ENCODE measurements at regions not wholly inside any gene's neighbourhood (a gene's known extent, or its start where the extent isn't known, plus 50 kb on each side); places are given as distances from the start of the nearest gene placed in this dataset.

DNA sequence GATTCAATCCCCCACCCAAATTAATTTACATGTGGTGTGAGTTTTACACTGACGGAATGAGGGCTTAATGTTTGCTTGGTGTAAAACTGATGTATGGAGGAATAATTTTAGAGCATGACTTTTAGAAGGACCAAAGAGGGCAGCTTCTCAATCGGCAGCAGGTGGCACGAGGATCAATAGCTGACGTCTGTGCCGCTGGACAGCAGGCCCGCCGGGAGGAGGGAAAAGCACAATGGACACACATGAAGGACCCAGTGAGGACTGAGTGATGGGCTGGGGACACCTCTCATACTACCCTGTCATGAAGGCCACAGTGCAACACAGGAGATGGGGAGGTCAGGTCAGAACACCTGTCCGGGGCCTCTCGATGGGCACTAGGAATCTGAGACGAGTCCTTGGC, 61.4 kb upstream of the NSMCE3 start:
- Histone ChIP-seq H3K4me3 (no peak overlapping the region), H3K27me3 (no peaks in the 10 kb centered on the region), H3K36me3 (no peaks in the 10 kb centered on the region), H3K27ac (no peak overlapping the region), H3K4me1 (no peaks in the 10 kb centered on the region), H3K9me3 (peaks cover 0 to 5% (median 2%) of the 10 kb centered on the region in 3 donors)
- intact Hi-C loops (cut with DNase I; ENCODE audit: low total_unique reads) = no loop called here
- no peak for DNase-seq
- TF ChIP-seq, protein P1, sequence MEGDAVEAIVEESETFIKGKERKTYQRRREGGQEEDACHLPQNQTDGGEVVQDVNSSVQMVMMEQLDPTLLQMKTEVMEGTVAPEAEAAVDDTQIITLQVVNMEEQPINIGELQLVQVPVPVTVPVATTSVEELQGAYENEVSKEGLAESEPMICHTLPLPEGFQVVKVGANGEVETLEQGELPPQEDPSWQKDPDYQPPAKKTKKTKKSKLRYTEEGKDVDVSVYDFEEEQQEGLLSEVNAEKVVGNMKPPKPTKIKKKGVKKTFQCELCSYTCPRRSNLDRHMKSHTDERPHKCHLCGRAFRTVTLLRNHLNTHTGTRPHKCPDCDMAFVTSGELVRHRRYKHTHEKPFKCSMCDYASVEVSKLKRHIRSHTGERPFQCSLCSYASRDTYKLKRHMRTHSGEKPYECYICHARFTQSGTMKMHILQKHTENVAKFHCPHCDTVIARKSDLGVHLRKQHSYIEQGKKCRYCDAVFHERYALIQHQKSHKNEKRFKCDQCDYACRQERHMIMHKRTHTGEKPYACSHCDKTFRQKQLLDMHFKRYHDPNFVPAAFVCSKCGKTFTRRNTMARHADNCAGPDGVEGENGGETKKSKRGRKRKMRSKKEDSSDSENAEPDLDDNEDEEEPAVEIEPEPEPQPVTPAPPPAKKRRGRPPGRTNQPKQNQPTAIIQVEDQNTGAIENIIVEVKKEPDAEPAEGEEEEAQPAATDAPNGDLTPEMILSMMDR (IDR thresholded peaks at IDR 0.05) = no peak

DNA sequence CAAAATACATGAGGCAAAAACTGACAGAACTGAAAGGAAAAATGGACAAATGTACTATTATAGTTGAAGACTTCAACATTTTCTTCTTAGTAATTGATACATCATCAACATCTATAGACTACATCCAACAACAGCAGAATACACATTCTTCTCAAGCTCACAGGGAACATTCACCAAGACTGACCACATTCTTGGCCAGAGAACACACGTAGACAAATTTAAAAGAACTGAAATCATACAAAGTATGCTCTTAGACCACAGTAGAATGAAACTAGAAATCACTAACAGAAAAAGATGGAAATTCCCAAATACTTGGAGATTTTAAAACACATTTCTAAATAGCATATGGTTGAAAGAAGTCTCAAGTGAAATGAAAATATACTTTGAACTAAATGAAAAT, 55.1 kb upstream of the NSMCE3 start:
- Histone ChIP-seq H3K4me3 (no peak overlapping the region), H3K36me3 (no peaks in the 10 kb centered on the region), H3K4me1 (no peaks in the 10 kb centered on the region), H3K27ac (no peak overlapping the region), H3K9me3 (peaks cover 0 to 6% (median 5%) of the 10 kb centered on the region in 3 donors), H3K27me3 (no peaks in the 10 kb centered on the region)
- TF ChIP-seq, protein P1 (IDR thresholded peaks at IDR 0.05) = no peak
- no peak for DNase-seq
- intact Hi-C loops (cut with DNase I; ENCODE audit: low total_unique reads) = no loop called here

DNA sequence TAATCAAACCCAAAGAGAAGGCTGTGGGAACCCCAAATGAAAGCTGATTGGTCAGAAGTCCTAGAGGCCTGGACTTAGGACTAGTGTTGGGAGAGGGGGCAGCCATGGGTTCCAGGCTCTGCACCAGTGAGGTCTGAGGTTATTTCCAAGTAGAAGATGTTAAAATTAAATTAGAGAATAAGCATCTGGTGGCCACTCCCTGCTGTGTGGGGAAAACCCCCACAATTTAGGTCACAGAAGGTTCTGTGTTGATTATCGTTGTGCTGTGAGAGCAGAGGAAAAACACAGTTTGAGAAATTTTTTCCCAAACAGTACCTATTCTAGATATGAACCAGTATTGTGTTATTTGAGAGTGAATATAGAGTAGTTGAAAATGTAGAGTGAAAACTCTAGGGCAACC, 53.9 kb upstream of the NSMCE3 start:
- H3K4me3 ChIP-seq = no peak overlapping the region
- no peaks in the 10 kb centered on the region for H3K4me1 ChIP-seq
- H3K36me3 ChIP-seq = no peaks in the 10 kb centered on the region
- intact Hi-C loops (cut with DNase I; ENCODE audit: low total_unique reads) = no loop called here
- no peaks in the 10 kb centered on the region for H3K27me3 ChIP-seq
- TF ChIP-seq, protein P1 (IDR thresholded peaks at IDR 0.05) = no peak
- H3K9me3 ChIP-seq = peaks cover 0 to 6% (median 5%) of the 10 kb centered on the region in 3 donors
- no peak overlapping the region for H3K27ac ChIP-seq
- no peak for DNase-seq

DNA sequence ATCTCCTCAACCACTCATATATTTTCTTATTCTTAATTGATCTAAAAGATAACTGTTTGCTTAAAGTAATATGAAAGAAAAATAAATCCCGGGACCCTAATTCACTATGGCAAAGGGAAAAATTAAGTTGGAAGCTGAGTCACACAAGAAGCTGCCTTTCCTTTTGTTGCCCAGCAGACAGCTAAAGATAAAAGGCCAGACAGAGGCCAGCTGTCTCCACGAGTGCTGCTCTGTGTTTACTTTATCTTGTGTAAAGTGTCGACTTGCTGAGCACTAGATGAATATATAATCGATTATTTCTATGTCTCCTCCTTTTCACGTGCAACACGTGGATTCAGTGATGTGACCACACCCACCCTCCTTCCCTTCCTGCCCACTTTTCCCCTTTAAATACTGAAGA, 52.8 kb upstream of the NSMCE3 start:
- H3K27ac ChIP-seq = no peak overlapping the region

DNA sequence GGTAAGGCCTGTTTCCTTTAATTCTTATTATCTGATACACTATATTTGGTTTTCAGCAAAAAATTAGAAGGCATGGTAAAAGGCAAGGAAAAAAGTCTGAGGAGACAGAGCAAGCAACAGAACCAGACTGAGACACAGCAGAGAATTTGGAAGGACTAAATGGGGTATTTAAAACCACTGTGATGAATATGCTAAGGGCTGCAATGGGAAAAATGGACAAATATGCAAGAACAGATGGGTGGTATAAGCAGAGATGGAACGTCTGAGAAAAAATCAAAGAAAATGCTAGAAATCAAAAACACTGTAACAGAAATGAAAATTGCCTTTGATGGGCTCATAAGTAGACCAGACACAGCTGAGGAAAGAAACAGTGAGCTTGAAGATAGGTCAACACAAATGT, 50.8 kb upstream of the NSMCE3 start:
- no peak for DNase-seq
- intact Hi-C loops (cut with DNase I; ENCODE audit: low total_unique reads) = no loop called here
- Histone ChIP-seq H3K4me3 (no peak overlapping the region), H3K4me1 (no peaks in the 10 kb centered on the region), H3K27ac (no peak overlapping the region), H3K9me3 (no peaks in the 10 kb centered on the region), H3K36me3 (no peaks in the 10 kb centered on the region), H3K27me3 (no peaks in the 10 kb centered on the region)
- TF ChIP-seq, protein P1 (IDR thresholded peaks at IDR 0.05) = no peak

More for the DNA sequence above, 52.8 kb upstream of the NSMCE3 start:
- Histone ChIP-seq H3K9me3 (peaks cover 0 to 6% (median 4%) of the 10 kb centered on the region in 3 donors), H3K36me3 (no peaks in the 10 kb centered on the region), H3K4me1 (no peaks in the 10 kb centered on the region), H3K27me3 (no peaks in the 10 kb centered on the region), H3K4me3 (no peak overlapping the region)
- no peak for DNase-seq
- TF ChIP-seq, protein P1 (IDR thresholded peaks at IDR 0.05) = no peak
- intact Hi-C loops (cut with DNase I; ENCODE audit: low total_unique reads) = no loop called here

DNA sequence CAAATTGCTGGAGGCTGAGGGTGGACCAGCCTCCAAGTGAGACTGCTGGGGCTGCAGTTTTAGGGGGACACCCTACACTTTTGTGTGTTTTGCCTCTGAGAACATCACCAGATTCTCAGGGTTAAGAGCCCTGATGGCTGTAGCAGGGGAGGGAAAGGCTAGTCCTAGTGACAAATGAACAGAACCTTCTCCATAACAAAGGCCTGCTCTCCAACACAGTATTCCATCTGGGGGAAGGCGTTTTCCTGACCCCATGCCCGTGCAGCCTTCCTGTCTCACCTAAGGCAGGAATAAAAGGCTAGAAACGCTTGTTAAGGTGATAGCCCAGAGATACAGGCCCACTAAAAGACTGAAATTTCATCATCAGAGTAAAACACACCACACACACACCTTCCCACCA, 50.2 kb upstream of the NSMCE3 start:
- H3K27ac ChIP-seq = no peak overlapping the region
- no peaks in the 10 kb centered on the region for H3K36me3 ChIP-seq
- TF ChIP-seq, protein P1 (IDR thresholded peaks at IDR 0.05) = no peak
- DNase-seq = no peak
- intact Hi-C loops (cut with DNase I; ENCODE audit: low total_unique reads) = no loop called here
- no peak overlapping the region for H3K4me3 ChIP-seq
- H3K9me3 ChIP-seq = no peaks in the 10 kb centered on the region
- no peaks in the 10 kb centered on the region for H3K27me3 ChIP-seq
- no peaks in the 10 kb centered on the region for H3K4me1 ChIP-seq
